Activated CD4-positive, alpha-beta T cell treated with anti-CD3 and anti-CD28 coated beads, Interleukin-2, amount 50 U/mL, for 24 hours (primary cell): ENCODE measurements at regions not wholly inside any gene's neighbourhood (a gene's known extent, or its start where the extent isn't known, plus 50 kb on each side); places are given as distances from the start of the nearest gene placed in this dataset.

Experiments used
- DNase-seq, 2 donors: peaks; one replicate each; pipeline ENCODE4 v3.0.0-alpha.2; 2020; ENCODE audit warnings: low read depth in 1 of 2, low spot score in 1 of 2

DNA sequence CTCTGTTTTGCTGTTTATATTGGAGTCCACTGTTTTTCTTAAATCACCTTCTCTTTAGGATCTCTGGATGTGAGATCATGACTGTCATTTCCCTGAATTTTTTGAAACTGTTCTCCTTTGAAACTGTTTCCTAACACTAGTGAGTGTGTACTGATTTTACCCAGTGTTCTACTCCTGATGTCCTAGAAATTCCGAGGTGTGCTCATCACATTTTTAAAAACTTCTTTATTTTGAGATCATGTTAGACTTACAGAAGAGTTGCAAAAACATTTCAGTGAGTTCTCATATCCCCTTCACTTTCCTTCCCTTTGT lies 292.6 kb downstream of the NFKBIZ start:
- DNase-seq, result no peak

DNA sequence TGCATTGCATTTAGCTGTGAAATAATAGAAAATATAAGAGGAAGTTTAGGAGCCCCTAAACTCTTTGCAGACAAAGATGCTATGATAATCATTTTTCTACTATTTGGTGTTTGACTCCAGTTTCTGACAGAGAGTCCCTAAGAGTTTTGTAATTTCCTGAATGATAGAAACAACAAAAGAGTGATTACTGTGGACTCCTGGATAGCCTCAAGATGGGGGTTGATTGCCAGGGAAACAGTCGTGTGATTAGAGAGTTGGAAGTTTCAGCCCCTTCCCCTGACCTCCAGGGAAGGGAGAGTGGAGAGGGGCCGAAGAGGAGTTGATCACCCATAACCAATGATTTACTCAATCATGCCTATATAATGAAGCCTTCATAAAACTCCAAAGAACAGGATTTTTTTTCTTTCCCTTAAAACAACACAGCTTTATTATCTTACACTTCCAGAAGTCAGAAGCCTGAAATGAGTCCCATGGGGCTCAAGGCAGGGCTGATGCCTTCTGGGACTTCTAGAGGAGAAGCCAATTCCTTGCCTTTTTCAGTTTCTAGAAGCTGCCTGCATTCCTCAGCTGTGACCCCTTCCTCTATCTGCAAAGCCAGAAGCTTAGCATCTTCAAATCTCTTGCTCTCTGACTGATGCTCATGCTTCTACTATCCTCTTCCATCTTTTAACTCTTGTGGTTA lies 292.3 kb upstream of the ZPLD1 start:
- DNase-seq, result no peak

DNA sequence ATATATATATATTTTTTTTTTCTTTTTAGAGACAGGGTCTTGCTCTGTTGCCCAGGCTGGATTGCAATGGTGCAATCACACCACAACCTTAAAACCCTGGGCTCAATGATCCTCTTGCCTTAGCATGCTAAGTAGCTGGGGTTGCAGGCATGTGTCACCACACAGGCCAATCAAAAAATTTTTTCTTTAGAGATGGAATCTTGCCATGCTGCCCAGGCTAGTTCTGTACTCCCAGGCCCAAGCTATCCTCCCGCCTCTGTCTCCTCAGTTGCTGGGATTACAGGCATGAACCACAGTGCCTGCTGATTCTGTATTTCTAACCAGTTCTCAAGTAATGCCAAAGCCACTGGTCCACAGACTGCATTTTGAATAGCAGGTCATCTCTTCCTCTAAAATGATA lies 291.3 kb upstream of the ZPLD1 start:
- no peak for DNase-seq

DNA sequence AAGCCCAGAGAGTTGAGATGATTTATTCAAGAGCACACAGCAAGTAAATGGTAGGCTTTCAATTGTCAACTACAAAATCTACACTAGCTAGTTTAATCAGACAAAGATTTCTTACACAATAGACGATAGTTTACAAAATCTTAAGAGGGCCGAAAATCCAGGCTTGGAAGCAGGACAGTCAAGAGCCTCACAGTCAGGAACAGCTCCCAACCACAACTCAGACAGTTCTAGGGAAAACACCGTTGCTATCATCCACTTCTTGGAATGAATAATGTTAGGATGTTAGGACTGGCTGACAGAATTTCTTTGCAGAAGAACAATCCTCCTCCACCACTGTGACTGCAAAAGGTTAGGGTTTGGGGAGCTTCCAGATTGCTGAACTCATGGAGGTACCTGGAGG lies 290.8 kb upstream of the ZPLD1 start:
- DNase-seq, result no peak

DNA sequence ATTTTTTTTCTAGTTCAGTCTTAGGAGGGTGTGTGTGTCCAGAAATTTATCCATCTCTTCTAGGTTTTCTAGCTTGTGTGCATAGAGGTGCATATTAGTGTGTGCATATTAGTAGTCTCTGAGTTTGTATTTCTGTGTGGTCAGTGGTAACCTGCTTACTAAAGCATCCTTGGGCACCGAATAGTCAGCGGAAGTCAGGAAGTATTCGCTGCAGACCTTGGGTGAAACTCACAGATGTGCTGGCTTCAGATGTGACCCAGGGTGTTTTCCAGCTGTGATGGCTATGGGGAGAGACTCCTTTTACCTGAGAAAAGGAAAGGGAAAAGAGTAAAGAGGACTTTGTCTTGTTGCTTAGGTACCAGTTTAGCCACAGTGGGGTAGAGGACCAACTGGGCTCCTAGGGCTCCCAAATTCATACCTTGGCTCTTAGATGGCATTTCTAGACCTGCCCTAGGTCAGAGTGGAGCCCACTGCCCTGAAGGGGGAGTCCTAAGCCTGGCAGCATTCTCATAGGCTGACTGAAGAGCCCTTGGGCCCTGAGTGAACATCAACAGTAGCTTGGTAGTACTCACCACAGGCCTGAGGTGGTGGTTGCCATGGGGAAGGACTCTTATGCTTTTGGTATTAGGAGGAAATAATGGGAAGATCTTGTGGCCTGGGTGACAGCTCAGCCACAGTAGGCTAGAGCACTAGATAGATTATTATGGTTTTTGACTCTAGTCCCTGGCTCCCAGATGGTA lies 286.0 kb upstream of the ZPLD1 start:
- no peak for DNase-seq

DNA sequence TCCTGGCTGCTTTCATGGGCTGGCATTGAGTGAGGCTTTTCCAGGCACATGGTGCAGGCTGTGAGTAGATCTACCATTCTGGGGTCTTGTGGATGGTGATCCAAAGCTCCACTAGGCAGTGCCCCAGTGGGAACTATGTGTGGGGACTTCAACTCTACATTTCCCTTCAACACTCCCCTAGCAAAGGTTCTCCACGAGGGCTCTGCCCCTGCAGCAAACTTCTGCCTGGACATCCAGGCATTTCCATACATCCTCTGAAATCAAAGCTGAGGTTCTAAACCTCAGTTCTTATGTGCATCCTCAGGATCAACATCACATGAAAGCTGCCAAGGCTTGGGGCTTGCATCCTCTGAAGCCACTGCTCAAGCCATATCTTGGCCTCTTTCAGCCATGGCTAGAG lies 282.9 kb upstream of the ZPLD1 start:
- no peak for DNase-seq

DNA sequence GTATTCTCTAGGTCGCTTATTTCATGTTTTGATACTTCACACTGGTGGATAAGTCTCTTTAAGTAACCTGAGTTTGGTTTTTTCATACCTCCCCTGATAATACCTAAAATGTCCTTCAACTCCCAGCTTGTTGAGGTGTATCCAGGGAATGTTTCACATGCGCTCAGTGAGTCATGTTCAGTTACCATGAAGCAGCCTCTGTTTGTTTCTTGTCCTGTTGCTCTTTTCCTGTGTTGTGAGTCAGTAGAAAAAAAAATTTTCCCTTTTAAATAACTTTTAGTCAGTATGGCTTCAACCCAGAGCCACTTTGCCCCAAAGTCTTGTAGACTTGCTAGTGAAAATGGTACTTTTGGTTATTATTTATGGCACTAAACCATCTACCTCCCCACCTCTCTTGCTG lies 278.4 kb upstream of the ZPLD1 start:
- no peak for DNase-seq

DNA sequence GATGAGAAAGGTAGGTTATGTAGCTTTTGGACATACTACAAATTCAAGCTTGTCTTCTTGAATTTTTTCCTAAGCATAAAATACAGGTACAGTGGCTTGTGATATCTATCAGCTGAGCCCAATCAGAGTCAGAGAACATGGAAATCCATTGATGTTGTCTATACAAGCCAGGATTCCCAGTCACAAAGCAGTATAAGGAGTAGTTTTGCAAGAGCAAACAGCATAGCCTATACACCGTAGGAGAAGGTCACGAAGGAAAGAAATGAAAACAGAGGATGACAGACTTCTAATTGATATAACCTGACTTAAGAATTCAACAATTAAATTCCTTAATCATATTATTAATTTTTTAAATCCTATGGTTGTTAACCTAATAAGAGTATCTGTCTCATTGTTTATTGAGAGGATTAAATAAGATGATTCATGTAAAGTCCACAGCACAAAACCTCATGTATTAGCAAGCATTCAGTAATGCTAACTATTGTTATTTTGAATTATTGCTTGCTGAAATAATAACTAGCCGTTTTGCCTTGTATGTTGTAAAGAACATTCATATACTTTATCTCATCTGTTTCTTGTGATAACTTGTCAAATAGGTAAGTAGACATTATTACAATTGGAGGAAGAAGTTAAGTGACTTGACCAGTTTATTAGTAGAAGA lies 276.6 kb upstream of the ZPLD1 start:
- DNase-seq, result no peak

DNA sequence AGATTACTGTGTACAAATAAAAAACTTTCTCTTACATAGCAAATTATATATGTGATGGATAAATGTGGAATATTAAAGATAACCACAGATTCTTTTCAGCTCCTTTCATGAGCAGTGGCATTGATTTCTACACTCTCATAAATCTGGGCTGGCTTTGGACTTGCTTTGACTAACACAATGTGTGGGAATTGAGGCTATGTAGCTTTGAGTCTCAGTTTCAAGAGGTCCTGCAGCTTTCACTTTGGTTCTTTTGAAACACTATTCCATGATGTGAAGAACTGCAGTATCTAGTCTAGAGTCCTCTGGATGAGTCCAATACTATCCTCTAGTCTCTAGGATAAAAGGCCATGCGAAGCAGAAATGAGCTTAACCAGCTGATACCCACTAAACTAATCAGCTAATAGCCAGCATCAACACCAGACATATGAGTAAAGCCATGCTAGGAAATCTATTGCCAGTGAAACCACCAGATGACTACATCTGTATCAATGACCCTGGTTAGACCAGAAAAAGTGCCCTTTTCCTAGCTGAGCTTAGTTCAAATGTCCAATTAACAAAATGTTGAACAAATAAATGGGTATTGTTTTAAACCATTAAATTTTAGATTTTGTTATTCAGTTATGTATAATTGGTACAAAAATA lies 274.9 kb upstream of the ZPLD1 start:
- no peak for DNase-seq

DNA sequence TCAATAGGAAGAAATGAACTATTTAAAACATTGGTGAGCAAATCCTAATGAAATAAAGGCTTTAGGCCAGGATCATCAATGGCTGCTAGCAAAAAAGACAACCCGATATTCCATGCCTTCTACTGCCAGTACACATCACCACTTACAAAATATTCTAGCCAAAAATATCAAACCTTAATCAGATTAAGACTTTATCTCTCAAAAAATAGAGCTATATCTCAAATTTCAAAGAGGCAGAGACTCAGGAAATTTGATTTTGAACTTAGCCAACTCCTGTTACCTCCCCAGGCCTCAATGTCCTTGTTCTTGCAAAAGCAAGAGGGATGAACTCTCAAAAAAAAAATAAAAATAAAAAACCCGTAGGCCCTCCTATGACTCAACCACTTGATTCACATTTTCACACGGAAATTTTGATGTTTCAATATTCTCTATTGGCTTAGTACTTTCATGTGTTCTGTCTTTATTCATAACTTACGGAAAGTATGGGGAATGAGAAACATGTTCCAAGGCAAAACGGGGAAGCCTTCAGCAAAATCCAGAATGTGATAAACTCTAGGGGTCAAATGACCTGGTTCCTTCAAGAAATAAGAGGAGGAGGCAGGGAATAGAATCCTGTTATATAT lies 273.3 kb upstream of the ZPLD1 start:
- no peak for DNase-seq

DNA sequence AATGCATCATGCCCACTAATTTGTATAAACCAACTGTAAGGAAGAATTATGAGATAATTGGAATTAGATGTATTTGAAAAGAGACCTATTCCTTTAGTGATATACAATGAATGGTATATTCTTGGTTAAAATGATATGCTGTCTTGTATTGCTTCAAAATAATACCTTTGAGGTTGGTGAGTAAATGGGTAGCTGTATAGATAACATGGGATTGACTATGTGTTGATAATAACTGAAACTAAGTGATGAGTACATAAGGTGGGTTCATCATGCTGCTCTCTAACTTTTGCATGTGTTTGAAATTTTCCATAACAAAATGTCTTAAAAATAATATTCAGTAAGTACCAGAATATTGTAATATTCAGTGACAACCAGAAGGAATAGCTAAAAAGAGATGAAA lies 272.6 kb upstream of the ZPLD1 start:
- DNase-seq, result no peak

DNA sequence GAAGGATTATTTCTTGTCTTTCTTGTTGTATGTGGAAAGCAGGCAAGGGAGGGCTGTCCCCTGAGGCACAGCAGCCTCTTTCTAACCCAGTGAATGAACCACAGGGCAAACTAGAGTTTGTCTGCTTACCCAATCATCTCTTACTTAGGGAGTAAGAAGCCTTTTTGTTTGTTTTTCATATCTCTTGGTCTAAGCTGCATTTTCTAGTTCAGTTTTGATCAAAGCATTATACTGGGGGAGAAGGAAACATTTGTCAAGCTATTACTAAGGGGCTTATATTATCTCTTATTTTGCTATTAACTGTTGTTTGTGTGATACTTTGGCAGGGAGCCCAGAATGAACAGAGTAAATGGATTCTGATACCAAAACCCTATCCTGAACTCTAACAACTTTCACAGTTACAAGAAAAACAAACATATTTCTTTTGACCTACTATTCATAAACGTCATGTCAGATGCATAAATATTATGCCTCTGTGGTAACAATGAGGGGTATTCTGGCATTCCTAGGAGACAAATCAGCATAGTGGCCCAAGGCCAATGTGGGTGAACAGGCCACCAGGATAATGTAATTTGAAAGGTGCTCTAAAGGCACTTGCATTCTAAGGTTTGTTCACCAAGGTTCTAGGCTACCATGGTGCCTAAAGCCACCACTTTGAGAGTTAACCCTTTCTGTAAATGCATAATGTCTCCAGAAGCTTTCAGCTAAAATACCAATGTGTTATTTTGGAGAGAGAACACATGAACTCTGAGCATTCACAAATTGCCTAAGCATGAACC lies 271.6 kb upstream of the ZPLD1 start:
- no peak for DNase-seq

DNA sequence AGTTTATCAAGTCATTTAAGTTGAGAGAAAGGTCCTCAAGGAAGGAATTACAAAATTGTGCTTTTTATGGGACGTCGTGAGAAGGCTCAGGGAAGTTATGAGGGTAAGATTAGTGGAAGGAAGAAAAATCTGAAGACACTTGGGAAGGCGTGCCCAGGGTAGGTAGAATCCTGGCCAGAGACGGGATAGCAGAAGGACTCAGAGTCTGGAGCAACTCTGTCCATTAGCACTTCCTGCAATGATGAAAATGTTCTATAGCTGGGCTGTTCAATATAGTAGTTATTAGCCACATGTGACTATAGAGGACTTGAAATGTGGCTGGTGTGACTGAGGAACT lies 271.0 kb upstream of the ZPLD1 start:
- no peak for DNase-seq

DNA sequence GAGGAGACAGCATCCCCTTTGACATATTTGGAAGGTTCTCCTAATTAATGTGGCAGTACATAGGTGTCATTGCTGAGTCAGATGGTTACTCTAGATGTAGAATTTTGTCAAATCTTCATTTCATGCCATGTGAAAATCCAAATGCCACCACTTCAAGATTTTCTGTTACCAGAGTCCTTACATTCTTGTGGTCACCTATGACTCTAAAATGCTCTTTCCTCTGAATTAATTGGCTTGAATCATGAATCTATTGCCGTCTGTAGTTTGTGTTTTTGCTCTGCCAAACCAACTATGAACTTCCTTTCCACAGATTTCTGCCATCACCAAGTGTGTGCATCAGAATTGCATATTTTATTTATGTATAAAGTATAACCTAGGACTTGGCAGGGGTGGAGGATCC lies 269.4 kb upstream of the ZPLD1 start:
- no peak for DNase-seq

DNA sequence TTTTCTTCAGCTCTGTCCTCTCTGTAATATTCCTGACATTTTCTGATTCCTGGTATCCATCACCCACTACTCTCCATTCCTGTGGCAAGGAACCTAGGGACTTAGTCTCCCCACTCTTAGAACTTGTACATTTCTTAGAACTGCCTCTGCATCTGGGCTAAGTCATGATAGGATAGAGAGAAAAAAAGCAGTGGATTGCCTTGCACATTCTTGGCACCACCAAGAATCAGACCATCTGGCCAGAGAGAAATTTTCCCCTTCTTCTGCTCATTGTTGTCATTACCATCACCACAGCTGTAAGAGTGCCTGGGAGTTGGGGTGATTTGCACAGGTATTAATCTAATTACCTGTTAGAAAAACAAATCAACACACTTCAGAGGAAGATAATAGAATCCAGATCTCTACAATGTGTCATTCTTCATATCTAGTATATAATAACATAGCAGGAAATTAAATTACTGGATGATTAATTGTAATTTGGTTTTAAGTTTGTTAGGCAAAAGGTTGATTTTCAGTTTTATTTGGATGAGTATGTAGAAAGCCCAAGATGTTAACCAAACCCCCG lies 264.8 kb upstream of the ZPLD1 start:
- no peak for DNase-seq

DNA sequence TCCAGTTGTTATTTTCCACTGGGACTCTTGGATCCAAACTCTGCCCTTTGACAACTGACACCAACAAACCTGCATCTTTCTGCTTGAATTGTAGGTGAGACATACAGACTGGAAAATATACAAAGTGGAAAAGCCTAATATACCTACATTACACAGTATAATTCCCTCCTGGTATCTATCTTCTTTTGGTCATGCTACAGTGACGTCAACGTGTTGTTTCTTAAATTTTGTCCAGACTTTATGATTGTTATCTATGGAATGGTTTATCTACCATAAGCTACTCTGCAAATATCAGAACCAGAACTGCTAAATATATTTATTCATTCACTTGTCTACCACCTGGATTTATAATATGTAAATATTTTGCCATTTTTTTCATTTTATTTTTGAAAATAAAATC lies 264.3 kb upstream of the ZPLD1 start:
- DNase-seq, result no peak

DNA sequence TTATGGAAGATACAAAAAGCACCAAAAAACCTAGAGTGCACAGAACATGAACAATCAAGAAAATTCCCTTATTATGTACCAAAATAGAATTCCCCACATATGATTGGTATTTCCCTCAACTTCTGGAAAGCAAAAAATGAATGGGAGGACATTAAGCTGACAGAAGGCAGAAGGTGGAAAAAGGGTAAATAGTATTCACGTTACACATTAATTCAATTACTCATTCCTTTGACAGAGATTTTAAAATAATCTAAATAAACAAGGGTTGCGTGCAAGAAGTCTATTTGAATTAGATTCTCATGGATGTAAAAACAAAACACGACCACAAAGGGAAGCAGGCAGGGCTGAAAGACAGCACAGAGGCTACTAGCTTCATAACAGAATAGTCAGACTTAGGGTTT lies 260.5 kb upstream of the ZPLD1 start:
- no peak for DNase-seq

DNA sequence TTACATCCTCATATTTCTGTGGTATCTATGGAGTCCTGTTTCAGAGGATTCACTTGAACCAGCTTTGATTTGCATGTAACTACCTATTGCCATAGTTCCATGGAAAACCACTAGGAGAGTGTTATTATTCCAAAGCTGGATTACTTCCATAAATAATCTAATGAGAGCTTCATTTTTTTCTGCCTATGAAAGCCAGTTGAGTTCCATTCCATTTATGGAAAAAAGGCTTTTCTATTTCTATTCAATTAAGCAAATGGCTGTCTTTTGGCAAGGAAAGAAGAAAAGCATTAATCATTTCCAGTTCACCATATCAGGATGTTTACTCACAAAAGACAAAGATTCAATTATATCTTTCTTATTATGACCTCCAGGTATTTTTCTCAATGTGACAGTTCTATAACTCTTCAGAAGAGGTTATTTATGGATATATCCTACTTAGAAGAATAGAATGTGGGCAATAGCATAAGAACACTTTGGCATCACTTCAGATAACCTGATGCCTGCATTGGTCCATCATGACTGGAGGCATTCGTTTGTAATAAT lies 259.9 kb upstream of the ZPLD1 start:
- no peak for DNase-seq

DNA sequence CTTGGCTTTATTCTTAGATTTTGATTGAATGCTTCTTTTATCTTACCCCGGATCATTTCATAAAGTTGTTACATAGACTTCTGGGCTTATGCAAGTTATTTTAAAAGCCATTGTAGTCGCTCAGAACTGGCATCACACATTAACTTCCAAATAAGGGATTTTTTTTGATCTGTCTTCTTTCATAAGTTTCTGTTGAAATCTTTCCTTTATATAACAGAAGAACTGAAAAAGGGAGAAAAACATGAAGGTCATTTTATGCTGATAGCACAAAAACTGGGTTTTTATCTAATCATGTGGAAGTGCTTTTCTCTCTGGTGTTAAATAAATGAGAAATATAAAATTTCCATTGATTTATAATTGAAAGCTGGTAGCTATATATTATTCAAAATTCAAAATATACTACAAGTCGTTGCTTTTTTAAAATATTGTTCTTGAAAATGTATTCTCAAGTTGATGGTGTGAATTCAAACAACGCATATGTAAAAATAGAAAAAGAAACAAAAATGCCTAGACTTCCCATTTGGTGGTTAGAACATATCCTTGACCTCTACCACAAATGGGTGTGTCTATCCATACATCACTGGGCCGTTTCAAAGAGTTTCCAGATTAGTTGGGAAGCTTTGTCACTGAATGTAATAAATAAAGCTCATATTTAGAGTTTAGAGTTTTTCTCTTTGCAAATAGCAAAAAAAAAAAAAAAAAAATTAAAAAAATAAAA lies 258.3 kb upstream of the ZPLD1 start:
- DNase-seq, result no peak
